ENCODE measurements at regions not wholly inside any gene's neighbourhood (a gene's known extent, or its start where the extent isn't known, plus 50 kb on each side); places are given as distances from the start of the nearest gene placed in this dataset.

DNA sequence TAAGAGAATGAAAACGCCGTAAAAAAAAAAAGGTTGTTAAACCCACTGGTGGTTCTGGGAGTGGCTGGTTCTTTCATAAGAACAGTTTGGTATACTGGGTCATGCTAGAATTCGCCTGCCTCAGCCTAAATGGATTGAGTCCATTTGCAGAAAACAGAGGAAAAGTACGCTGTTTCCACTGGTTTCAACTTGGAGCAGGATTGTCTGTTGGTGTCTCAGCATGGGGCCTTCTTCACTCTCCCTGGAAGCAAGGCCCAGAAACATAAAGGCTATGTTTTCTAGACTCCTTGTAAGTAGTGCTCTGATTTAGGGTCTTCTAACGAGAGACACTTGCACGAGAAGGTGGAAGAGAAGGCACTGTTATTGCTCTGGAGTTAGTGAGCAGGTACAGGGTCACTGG is 116.9 kb upstream of the MTAP start:
- H3K9me3 ChIP-seq (ENCODE audit: low read length), result no peaks in the 10 kb centered on the region
- ChIA-PET CTCF (ENCODE audit: low intra/inter-chr PET ratio, low total read pairs) (no interaction called here), POLR2A (no interaction called here)
- no peaks in the 10 kb centered on the region for H3K79me2 ChIP-seq (ENCODE audit: insufficient read depth, low read length)
- no peaks in the 10 kb centered on the region for H3K36me3 ChIP-seq (replicated peaks in 1 of 2; ENCODE audit: control insufficient read depth in 1 of 2, insufficient read depth in 2 of 2, low read length in 2 of 2)
- no peaks in the 10 kb centered on the region for H4K20me1 ChIP-seq (ENCODE audit: insufficient read depth, low read length)
- no peak for ATAC-seq
- intact Hi-C loops (cut with micrococcal nuclease; ENCODE audit: unreplicated experiment), result no loop called here
- no peaks in the 10 kb centered on the region for H3K4me1 ChIP-seq (ENCODE audit: insufficient read depth, low read length)
- no peak for FAIRE-seq
- in situ Hi-C loops (cut with HindIII; ENCODE audit: extremely low pct_ligation_motif_present, low pct_unique_long_range_greater_than_20kb), result no loop called here
- no TSS peak for BruUV-seq (replicated peaks)
- TF ChIP-seq ZFP41 (CRISPR knock-in tag; IDR thresholded peaks at IDR 0.05; ENCODE audit: borderline replicate concordance) (no peak), TBX2 (CRISPR knock-in tag; IDR thresholded peaks at IDR 0.05; ENCODE audit: borderline replicate concordance) (no peak)
- no peak overlapping the region for H3K4me3 ChIP-seq (replicated peaks in 1 of 3; ENCODE audit: insufficient read depth in 1 of 3, low read depth in 2 of 3, low read length in 3 of 3)
- no peak for DNase-seq (ENCODE audit: low spot score)
- no peak overlapping the region for H2AFZ ChIP-seq (ENCODE audit: low read length)
- 42% methylated on average over 5 of the region's 6 CpGs for WGBS (ENCODE audit: low lambda C conversion rate)
- H3K27ac ChIP-seq (ENCODE audit: extremely low read length, insufficient read depth, low read length), result no peak overlapping the region
- H3K4me2 ChIP-seq (ENCODE audit: low read depth, low read length), result no peak overlapping the region
- no peak overlapping the region for H3K9ac ChIP-seq (ENCODE audit: insufficient read depth, low read depth, low read length)
- H3K27me3 ChIP-seq (ENCODE audit: control insufficient read depth in 1 of 2, insufficient read depth in 2 of 2, low read length in 2 of 2), result no peaks in the 10 kb centered on the region

DNA sequence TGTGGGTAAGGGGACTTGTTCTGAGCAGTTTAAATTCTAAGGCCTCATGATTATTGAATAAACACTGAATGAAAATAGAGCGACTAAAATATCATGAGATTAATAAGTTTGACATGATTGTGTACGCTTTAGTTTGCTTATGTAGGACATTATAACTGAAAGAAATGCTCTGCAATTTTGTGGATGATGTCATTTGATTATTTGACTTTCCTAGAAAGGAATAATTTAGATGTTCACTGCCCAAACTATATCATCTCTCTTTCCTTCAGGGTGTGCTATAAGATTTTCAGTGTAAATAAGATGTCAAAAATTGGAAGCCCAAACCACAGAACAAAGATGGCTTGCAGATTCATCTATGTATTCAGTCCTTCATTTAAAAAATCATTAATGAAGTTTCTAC is 115.7 kb upstream of the MTAP start:
- in situ Hi-C loops (cut with HindIII; ENCODE audit: extremely low pct_ligation_motif_present, low pct_unique_long_range_greater_than_20kb), result no loop called here
- FAIRE-seq (no peak), ATAC-seq (no peak)

More for the DNA sequence above, 115.7 kb upstream of the MTAP start:
- Histone ChIP-seq H3K4me2 (ENCODE audit: low read depth, low read length) (no peak overlapping the region), H3K36me3 (replicated peaks in 1 of 2; ENCODE audit: control insufficient read depth in 1 of 2, insufficient read depth in 2 of 2, low read length in 2 of 2) (no peaks in the 10 kb centered on the region), H3K9me3 (ENCODE audit: low read length) (no peaks in the 10 kb centered on the region), H3K27me3 (ENCODE audit: control insufficient read depth in 1 of 2, insufficient read depth in 2 of 2, low read length in 2 of 2) (no peaks in the 10 kb centered on the region), H3K4me3 (replicated peaks in 1 of 3; ENCODE audit: insufficient read depth in 1 of 3, low read depth in 2 of 3, low read length in 3 of 3) (no peak overlapping the region), H4K20me1 (ENCODE audit: insufficient read depth, low read length) (no peaks in the 10 kb centered on the region), H2AFZ (ENCODE audit: low read length) (no peak overlapping the region), H3K27ac (ENCODE audit: extremely low read length, insufficient read depth, low read length) (no peak overlapping the region), H3K79me2 (ENCODE audit: insufficient read depth, low read length) (no peaks in the 10 kb centered on the region), H3K9ac (ENCODE audit: insufficient read depth, low read depth, low read length) (no peak overlapping the region), H3K4me1 (ENCODE audit: insufficient read depth, low read length) (no peaks in the 10 kb centered on the region)
- ChIA-PET POLR2A (no interaction called here), CTCF (ENCODE audit: low intra/inter-chr PET ratio, low total read pairs) (no interaction called here)
- DNase-seq (ENCODE audit: low spot score), result no peak
- intact Hi-C loops (cut with micrococcal nuclease; ENCODE audit: unreplicated experiment), result no loop called here
- 49% methylated on average over 2 of the region's 2 CpGs for WGBS (ENCODE audit: low lambda C conversion rate)
- BruUV-seq (replicated peaks), result no TSS peak
- TF ChIP-seq DNMT3B (CRISPR knock-in tag; conservative IDR thresholded peaks at IDR 0.05) (no peak), ZNF3 (CRISPR knock-in tag; IDR thresholded peaks at IDR 0.05) (no peak), PHF8 (CRISPR knock-in tag; IDR thresholded peaks at IDR 0.05) (no peak), CCAR2 (optimal IDR thresholded peaks at IDR 0.05; ENCODE audit: low read depth, low read length) (no peak), SKI (IDR thresholded peaks at IDR 0.05; ENCODE audit: partially characterized antibody) (no peak), ZKSCAN1 (IDR thresholded peaks at IDR 0.05; ENCODE audit: low read length) (no peak), SMYD3 (CRISPR knock-in tag; IDR thresholded peaks at IDR 0.05) (no peak), ZNF24 (IDR thresholded peaks at IDR 0.05) (no peak), RFX5 (IDR thresholded peaks at IDR 0.05; ENCODE audit: low read depth, low read length) (no peak), PAF1 (CRISPR knock-in tag; IDR thresholded peaks at IDR 0.05) (no peak)
- TF ChIP-seq, protein P1, sequence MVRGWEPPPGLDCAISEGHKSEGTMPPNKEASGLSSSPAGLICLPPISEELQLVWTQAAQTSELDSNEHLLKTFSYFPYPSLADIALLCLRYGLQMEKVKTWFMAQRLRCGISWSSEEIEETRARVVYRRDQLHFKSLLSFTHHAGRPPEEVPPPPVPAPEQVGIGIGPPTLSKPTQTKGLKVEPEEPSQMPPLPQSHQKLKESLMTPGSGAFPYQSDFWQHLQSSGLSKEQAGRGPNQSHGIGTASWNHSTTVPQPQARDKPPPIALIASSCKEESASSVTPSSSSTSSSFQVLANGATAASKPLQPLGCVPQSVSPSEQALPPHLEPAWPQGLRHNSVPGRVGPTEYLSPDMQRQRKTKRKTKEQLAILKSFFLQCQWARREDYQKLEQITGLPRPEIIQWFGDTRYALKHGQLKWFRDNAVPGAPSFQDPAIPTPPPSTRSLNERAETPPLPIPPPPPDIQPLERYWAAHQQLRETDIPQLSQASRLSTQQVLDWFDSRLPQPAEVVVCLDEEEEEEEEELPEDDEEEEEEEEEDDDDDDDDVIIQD (CRISPR knock-in tag; IDR thresholded peaks at IDR 0.05; ENCODE audit: low read depth), result no peak
- TF ChIP-seq, protein P2, sequence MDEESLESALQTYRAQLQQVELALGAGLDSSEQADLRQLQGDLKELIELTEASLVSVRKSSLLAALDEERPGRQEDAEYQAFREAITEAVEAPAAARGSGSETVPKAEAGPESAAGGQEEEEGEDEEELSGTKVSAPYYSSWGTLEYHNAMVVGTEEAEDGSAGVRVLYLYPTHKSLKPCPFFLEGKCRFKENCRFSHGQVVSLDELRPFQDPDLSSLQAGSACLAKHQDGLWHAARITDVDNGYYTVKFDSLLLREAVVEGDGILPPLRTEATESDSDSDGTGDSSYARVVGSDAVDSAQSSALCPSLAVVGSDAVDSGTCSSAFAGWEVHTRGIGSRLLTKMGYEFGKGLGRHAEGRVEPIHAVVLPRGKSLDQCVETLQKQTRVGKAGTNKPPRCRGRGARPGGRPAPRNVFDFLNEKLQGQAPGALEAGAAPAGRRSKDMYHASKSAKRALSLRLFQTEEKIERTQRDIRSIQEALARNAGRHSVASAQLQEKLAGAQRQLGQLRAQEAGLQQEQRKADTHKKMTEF (CRISPR knock-in tag; IDR thresholded peaks at IDR 0.05), result no peak

All from HepG2 (cell line).